Upper lobe of left lung (tissue), 6 donors: ENCODE measurements at regions not wholly inside any gene's neighbourhood (a gene's known extent, or its start where the extent isn't known, plus 50 kb on each side); places are given as distances from the start of the nearest gene placed in this dataset.

Experiments
- ATAC-seq, 2 donors: fragments of 200-7000 bp; cut with Tn5 transposase; one replicate each; pipeline ENCODE4 v1.9.1; 2022; ENCODE audit warnings: mild to moderate bottlenecking in 2 of 2, moderate library complexity in 2 of 2; ENCODE audit not compliant: low FRiP score in 2 of 2
- DNase-seq, 2 donors: peaks; one replicate each; pipeline ENCODE4 v3.0.0-alpha.2; 2019 to 2020
- H3K27ac ChIP-seq, 4 donors: fragments of 200-600 bp; sonication (generic); one replicate each; pipeline ENCODE4 v1.5.1; 2016 to 2019
- H3K27me3 ChIP-seq, 4 donors: fragments of 200-600 bp; sonication (generic); one replicate each; pipeline ENCODE4 v1.5.1; 2017 to 2019
- H3K36me3 ChIP-seq, 4 donors: fragments of 200-600 bp; sonication (generic); one replicate each; pipeline ENCODE4 v1.5.1; 2016 to 2019
- H3K4me1 ChIP-seq, 4 donors: fragments of 200-600 bp; sonication (generic); one replicate each; pipeline ENCODE4 v1.5.1; 2018 to 2019
- H3K4me3 ChIP-seq, 4 donors: fragments of 200-600 bp; sonication (generic); one replicate each; pipeline ENCODE4 v1.5.1; 2017 to 2019; ENCODE audit warnings: mild to moderate bottlenecking in 2 of 4, moderate library complexity in 1 of 4
- H3K9me3 ChIP-seq, 4 donors: fragments of 200-600 bp; sonication (generic); one replicate each; pipeline ENCODE4 v1.5.1; 2018 to 2019
- CTCF ChIP-seq, 6 experiments: fragments of 450-650 bp in 4 of 6; fragments of 200-600 bp in 2 of 6; sonication (generic) in 2 of 6; IDR thresholded peaks; one replicate each; pipeline ENCODE4 v1.5.1; 2016 to 2019; ENCODE audit warnings: antibody characterized with exemption in 6 of 6
- EP300 ChIP-seq, 4 donors: sonication (generic); formaldehyde crosslinking; IDR thresholded peaks; one replicate each; pipeline ENCODE4 v1.5.1; 2017; ENCODE audit warnings: antibody characterized with exemption in 4 of 4, control low read depth in 2 of 4
- POLR2A ChIP-seq, 4 donors: fragments of 450-650 bp; IDR thresholded peaks; one replicate each; pipeline ENCODE4 v1.5.1; 2016 to 2017; ENCODE audit warnings: antibody characterized with exemption in 4 of 4, mild to moderate bottlenecking in 2 of 4
- POLR2AphosphoS5 ChIP-seq, 2 donors: sonication (generic); formaldehyde crosslinking; IDR thresholded peaks; one replicate each; pipeline ENCODE4 v1.5.1; 2017; ENCODE audit warnings: antibody characterized with exemption in 2 of 2
- WGBS, 2 donors: methylation state at CpG; one replicate each; pipeline ENCODE4 v1.1.5; 2017 to 2018; 5-methylcytosine and 5-hydroxymethylcytosine counted together
- donor health status: DM: no; HTN: no; CAD: no; lungs with moderate emphysema.
- donor health status: DM: no; HTN: yes; CAD: no; lungs with severe emphysema.

GRCh38 chr6:79797163-79797764 lies 150.1 kb downstream of the ELOVL4 start:
- ATAC-seq (no peak), DNase-seq (no peak)
- H3K27me3 ChIP-seq: no peaks in the 10 kb centered on the region
- H3K9me3 ChIP-seq: no peaks in the 10 kb centered on the region
- no peak overlapping the region for H3K4me3 ChIP-seq
- TF ChIP-seq POLR2AphosphoS5 (IDR thresholded peaks at IDR 0.05): no peak
- no peak for TF ChIP-seq EP300 (IDR thresholded peaks at IDR 0.05)
- TF ChIP-seq POLR2A (IDR thresholded peaks at IDR 0.05): no peak
- TF ChIP-seq CTCF (IDR thresholded peaks at IDR 0.05): no peak
- no peaks in the 10 kb centered on the region for H3K36me3 ChIP-seq
- H3K4me1 ChIP-seq: no peaks in the 10 kb centered on the region
- 91 to 93% methylated on average over 3 of the region's 3 CpGs for WGBS, 2 donors
- H3K27ac ChIP-seq: no peak overlapping the region

GRCh38 chr6:79796197-79796596 lies 151.2 kb downstream of the ELOVL4 start:
- no peak overlapping the region for H3K27ac ChIP-seq
- no peaks in the 10 kb centered on the region for H3K9me3 ChIP-seq
- DNase-seq: no peak
- 74 to 75% methylated on average over 2 of the region's 2 CpGs for WGBS, 2 donors
- H3K4me3 ChIP-seq: no peak overlapping the region
- no peak for TF ChIP-seq POLR2AphosphoS5 (IDR thresholded peaks at IDR 0.05)
- TF ChIP-seq EP300 (IDR thresholded peaks at IDR 0.05): no peak
- TF ChIP-seq CTCF (IDR thresholded peaks at IDR 0.05): no peak
- no peak for TF ChIP-seq POLR2A (IDR thresholded peaks at IDR 0.05)
- H3K36me3 ChIP-seq: no peaks in the 10 kb centered on the region
- no peaks in the 10 kb centered on the region for H3K27me3 ChIP-seq
- ATAC-seq: no peak
- H3K4me1 ChIP-seq: no peaks in the 10 kb centered on the region

- Histone ChIP-seq H3K4me3 (no peak overlapping the region), H3K27ac (no peak overlapping the region), H3K27me3 (no peaks in the 10 kb centered on the region), H3K36me3 (no peaks in the 10 kb centered on the region), H3K9me3 (no peaks in the 10 kb centered on the region), H3K4me1 (no peaks in the 10 kb centered on the region)
- DNase-seq (no peak), ATAC-seq (no peak)
- 86% methylated on average over 5 of the region's 5 CpGs for WGBS, 2 donors
- TF ChIP-seq POLR2AphosphoS5 (IDR thresholded peaks at IDR 0.05) (no peak), CTCF (IDR thresholded peaks at IDR 0.05) (no peak), EP300 (IDR thresholded peaks at IDR 0.05) (no peak), POLR2A (IDR thresholded peaks at IDR 0.05) (no peak)
These were observed 157.5 kb downstream of the ELOVL4 start for GRCh38 chr6:79789896-79790295.

- DNase-seq: no peak
- no peak for ATAC-seq
- H3K4me1 ChIP-seq: no peaks in the 10 kb centered on the region
- H3K9me3 ChIP-seq: no peaks in the 10 kb centered on the region
- TF ChIP-seq POLR2AphosphoS5 (IDR thresholded peaks at IDR 0.05) (no peak), EP300 (IDR thresholded peaks at IDR 0.05) (no peak), CTCF (IDR thresholded peaks at IDR 0.05) (no peak), POLR2A (IDR thresholded peaks at IDR 0.05) (no peak)
- no peaks in the 10 kb centered on the region for H3K36me3 ChIP-seq
- H3K27ac ChIP-seq: no peak overlapping the region
- WGBS, 2 donors: 28 to 47% methylated on average over 1 of the region's 1 CpG
- H3K4me3 ChIP-seq: no peak overlapping the region
- no peaks in the 10 kb centered on the region for H3K27me3 ChIP-seq
These were observed 157.6 kb downstream of the SH3BGRL2 start for GRCh38 chr6:79788756-79789155.

- Histone ChIP-seq H3K4me3 (no peak overlapping the region), H3K9me3 (no peaks in the 10 kb centered on the region), H3K27me3 (no peaks in the 10 kb centered on the region), H3K4me1 (no peaks in the 10 kb centered on the region), H3K36me3 (no peaks in the 10 kb centered on the region), H3K27ac (no peak overlapping the region)
- 93 to 94% methylated on average over 3 of the region's 3 CpGs for WGBS, 2 donors
- no peak for DNase-seq
- no peak for ATAC-seq
- TF ChIP-seq POLR2A (IDR thresholded peaks at IDR 0.05) (no peak), EP300 (IDR thresholded peaks at IDR 0.05) (no peak), CTCF (IDR thresholded peaks at IDR 0.05) (no peak), POLR2AphosphoS5 (IDR thresholded peaks at IDR 0.05) (no peak)
These were observed 156.5 kb downstream of the SH3BGRL2 start for GRCh38 chr6:79787626-79788025.
